Neural progenitor cell (in vitro differentiated cells): ENCODE measurements at regions not wholly inside any gene's neighbourhood (a gene's known extent, or its start where the extent isn't known, plus 50 kb on each side); places are given as distances from the start of the nearest gene placed in this dataset.

ENCODE experiments used
- EZH2 ChIP-seq: fragments of 200-600 bp; sonication (generic); IDR thresholded peaks from 2 replicates; pipeline ENCODE4 v1.6.1; 2017; ENCODE audit warnings: antibody characterized with exemption, mild to moderate bottlenecking, moderate library complexity
- EZH2phosphoT487 ChIP-seq: fragments of 200-600 bp; sonication (generic); IDR thresholded peaks from 2 replicates; pipeline ENCODE4 v1.6.1; 2017; ENCODE audit warnings: antibody characterized with exemption
- TF ChIP-seq, protein P1 (sequence below): fragments of 200-600 bp; sonication (generic); IDR thresholded peaks from 2 replicates; pipeline ENCODE4 v1.5.1; 2017; ENCODE audit warnings: antibody characterized with exemption, mild to moderate bottlenecking

DNA sequence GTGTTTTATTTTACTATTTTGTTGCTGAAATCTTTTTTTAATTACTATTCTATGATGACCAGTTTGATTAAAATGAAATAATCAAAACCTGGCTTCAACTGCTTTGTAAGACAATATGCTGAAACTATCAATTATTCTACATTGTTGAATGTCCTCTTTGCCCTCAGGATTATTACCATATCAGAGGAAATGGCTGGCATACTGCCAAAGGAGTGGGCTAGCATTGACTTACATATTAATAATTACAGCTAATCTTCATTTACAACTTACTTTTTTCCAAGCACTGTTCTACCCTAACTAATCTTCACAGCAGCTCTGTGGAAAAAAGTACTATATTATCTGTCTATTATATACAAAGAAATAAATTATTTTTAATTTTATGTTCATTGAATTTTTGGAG lies 560.5 kb downstream of the BCKDHB start:
- TF ChIP-seq, protein P1, sequence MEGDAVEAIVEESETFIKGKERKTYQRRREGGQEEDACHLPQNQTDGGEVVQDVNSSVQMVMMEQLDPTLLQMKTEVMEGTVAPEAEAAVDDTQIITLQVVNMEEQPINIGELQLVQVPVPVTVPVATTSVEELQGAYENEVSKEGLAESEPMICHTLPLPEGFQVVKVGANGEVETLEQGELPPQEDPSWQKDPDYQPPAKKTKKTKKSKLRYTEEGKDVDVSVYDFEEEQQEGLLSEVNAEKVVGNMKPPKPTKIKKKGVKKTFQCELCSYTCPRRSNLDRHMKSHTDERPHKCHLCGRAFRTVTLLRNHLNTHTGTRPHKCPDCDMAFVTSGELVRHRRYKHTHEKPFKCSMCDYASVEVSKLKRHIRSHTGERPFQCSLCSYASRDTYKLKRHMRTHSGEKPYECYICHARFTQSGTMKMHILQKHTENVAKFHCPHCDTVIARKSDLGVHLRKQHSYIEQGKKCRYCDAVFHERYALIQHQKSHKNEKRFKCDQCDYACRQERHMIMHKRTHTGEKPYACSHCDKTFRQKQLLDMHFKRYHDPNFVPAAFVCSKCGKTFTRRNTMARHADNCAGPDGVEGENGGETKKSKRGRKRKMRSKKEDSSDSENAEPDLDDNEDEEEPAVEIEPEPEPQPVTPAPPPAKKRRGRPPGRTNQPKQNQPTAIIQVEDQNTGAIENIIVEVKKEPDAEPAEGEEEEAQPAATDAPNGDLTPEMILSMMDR: no peak
- TF ChIP-seq EZH2 (no peak), EZH2phosphoT487 (no peak)
